SK-N-SH (cell line): ENCODE measurements at regions not wholly inside any gene's neighbourhood (a gene's known extent, or its start where the extent isn't known, plus 50 kb on each side); places are given as distances from the start of the nearest gene placed in this dataset.

ENCODE experiments used
- CTCF ChIA-PET: fragments of 300-600, 350-600 bp; formaldehyde crosslinking; extraction: SDS; loops from one replicate; lab custom pipeline; 2021; lab: Yijun Ruan, JAX
- POLR2A ChIA-PET: fragments of 350-600 bp; sonication (Branson Sonifier 250); formaldehyde crosslinking; extraction: SDS; loops from one replicate; lab custom pipeline; 2020; ENCODE audit warnings: antibody characterized with exemption, inconsistent platforms; lab: Yijun Ruan, JAX
- DNase-seq: peaks from one replicate; pipeline ENCODE4 v3.0.0; 2012
- H2AFZ ChIP-seq: fragments of 200-600 bp; sonication (generic); 2 replicates; pipeline ENCODE4 v1.8.1; 2016; ENCODE audit warnings: antibody characterized with exemption, mild to moderate bottlenecking, low read depth
- H3F3A ChIP-seq: fragments of 200-600 bp; sonication (generic); replicated peaks from 2 replicates; pipeline ENCODE3; 2016; ENCODE audit warnings: antibody characterized with exemption, mild to moderate bottlenecking; ENCODE audit not compliant: insufficient read depth
- H3K27ac ChIP-seq, 2 experiments: fragments of 200-500 bp in 1 of 2; fragments of 200-600 bp in 1 of 2; sonication (Bioruptor generic) in 1 of 2; sonication (generic), shearing (Covaris generic) in 1 of 2; 2 replicates each; pipeline versions ENCODE4 v1.5.1 to v1.6.1; 2014 to 2016; ENCODE audit warnings: low read depth in 2 of 2, inconsistent platforms in 1 of 2, low read length in 1 of 2, mild to moderate bottlenecking in 1 of 2, mixed read lengths in 1 of 2
- H3K27me3 ChIP-seq: fragments of 200-600 bp; sonication (generic), shearing (Covaris generic); 2 replicates; pipeline ENCODE4 v1.6.1; 2016; ENCODE audit warnings: mixed run types; ENCODE audit not compliant: insufficient read depth
- H3K36me3 ChIP-seq, 2 experiments: fragments of 200-500 bp in 1 of 2; fragments of 200-600 bp in 1 of 2; sonication (Bioruptor generic) in 1 of 2; sonication (generic) in 1 of 2; replicated peaks in 1 of 2; 2 replicates each; pipeline versions ENCODE3 to v1.5.1; 2014 to 2016; ENCODE audit warnings: low read length in 1 of 2, mild to moderate bottlenecking in 1 of 2; ENCODE audit not compliant: insufficient read depth in 2 of 2, control insufficient read depth in 1 of 2
- H3K4me1 ChIP-seq, 2 experiments: fragments of 200-500 bp in 1 of 2; fragments of 200-600 bp in 1 of 2; sonication (Bioruptor generic) in 1 of 2; sonication (generic), shearing (Covaris generic) in 1 of 2; 2 replicates each; pipeline versions ENCODE4 v1.5.1 to v1.6.1; 2014 to 2016; ENCODE audit warnings: low read depth in 1 of 2, low read length in 1 of 2, mixed run types in 1 of 2; ENCODE audit not compliant: insufficient read depth in 2 of 2, control insufficient read depth in 1 of 2
- H3K4me2 ChIP-seq: fragments of 200-600 bp; sonication (generic), shearing (Covaris generic); 2 replicates; pipeline ENCODE4 v1.6.1; 2017; ENCODE audit warnings: mixed run types
- H3K4me3 ChIP-seq, 2 experiments: fragments of 200-500 bp in 1 of 2; fragments of 200-600 bp in 1 of 2; sonication (Bioruptor generic) in 1 of 2; sonication (generic), shearing (Covaris generic) in 1 of 2; 2 replicates each; pipeline versions ENCODE4 v1.5.1 to v1.8.1; 2014 to 2016; ENCODE audit warnings: low read depth in 2 of 2, inconsistent platforms in 1 of 2, low read length in 1 of 2, mild to moderate bottlenecking in 1 of 2, mixed read lengths in 1 of 2, moderate library complexity in 1 of 2
- H3K79me2 ChIP-seq: fragments of 200-600 bp; sonication (generic); 2 replicates; pipeline ENCODE4 v1.8.1; 2017; ENCODE audit warnings: mild to moderate bottlenecking; ENCODE audit not compliant: insufficient read depth
- H3K9ac ChIP-seq: fragments of 200-600 bp; sonication (generic); 2 replicates; pipeline ENCODE4 v1.6.1; 2017; ENCODE audit warnings: mixed run types
- H3K9me2 ChIP-seq: fragments of 200-600 bp; sonication (generic); 2 replicates; pipeline ENCODE4 v1.6.1; 2017; ENCODE audit warnings: mixed run types
- H3K9me3 ChIP-seq: fragments of 200-600 bp; sonication (generic); 2 replicates; pipeline ENCODE4 v1.6.1; 2017; ENCODE audit warnings: mixed run types, mild to moderate bottlenecking, moderate library complexity
- H4K20me1 ChIP-seq: fragments of 200-600 bp; sonication (generic); 2 replicates; pipeline ENCODE4 v1.6.1; 2017; ENCODE audit warnings: mild to moderate bottlenecking, mixed run types; ENCODE audit not compliant: insufficient read depth
- CHD2 ChIP-seq: fragments of 150-350 bp; IDR thresholded peaks from 2 replicates; pipeline ENCODE4 v1.6.1; 2018; ENCODE audit warnings: low read length; ENCODE audit not compliant: partially characterized antibody
- CTCF ChIP-seq: fragments of 200-600 bp; sonication (generic); IDR thresholded peaks from 2 replicates; pipeline ENCODE4 v1.6.1; 2017; ENCODE audit warnings: antibody characterized with exemption, mild to moderate bottlenecking, moderate library complexity
- ELF1 ChIP-seq: IDR thresholded peaks from 2 replicates; pipeline ENCODE4 v1.4.0; 2012
- GABPA ChIP-seq: IDR thresholded peaks from 2 replicates; pipeline ENCODE4 v1.4.0; 2012; ENCODE audit warnings: low read depth, mild to moderate bottlenecking
- GATA2 ChIP-seq: sonication (generic); formaldehyde crosslinking; IDR thresholded peaks from 2 replicates; pipeline ENCODE4 v1.5.0; 2020; ENCODE audit warnings: mild to moderate bottlenecking, missing genetic modification reagents
- JUND ChIP-seq: IDR thresholded peaks from 2 replicates; pipeline ENCODE4 v1.4.0; 2012
- MEF2A ChIP-seq: IDR thresholded peaks from 2 replicates; pipeline ENCODE4 v1.4.0; 2012; ENCODE audit warnings: low read depth, borderline replicate concordance
- MXI1 ChIP-seq: IDR thresholded peaks from 2 replicates; pipeline ENCODE4 v1.6.1; 2012; ENCODE audit warnings: mild to moderate bottlenecking, low read depth, low read length, improper control_type of control experiment
- NFIC ChIP-seq: IDR thresholded peaks from 2 replicates; pipeline ENCODE4 v1.4.0; 2012; ENCODE audit warnings: borderline replicate concordance
- NRF1 ChIP-seq: IDR thresholded peaks from 2 replicates; pipeline ENCODE4 v1.6.1; 2012; ENCODE audit warnings: low read depth, mild to moderate bottlenecking, low read length
- PBX3 ChIP-seq: IDR thresholded peaks from 2 replicates; pipeline ENCODE4; 2012
- POLR2AphosphoS5 ChIP-seq: IDR thresholded peaks from 2 replicates; pipeline ENCODE4 v1.6.1; 2012; ENCODE audit warnings: low read depth, low read length
- RFX5 ChIP-seq: IDR thresholded peaks from 2 replicates; pipeline ENCODE4 v1.6.1; 2012; ENCODE audit warnings: mild to moderate bottlenecking, improper control_type of control experiment, low read length
- RXRA ChIP-seq: IDR thresholded peaks from 2 replicates; pipeline ENCODE4 v1.4.0; 2012; ENCODE audit warnings: low read depth, mild to moderate bottlenecking, borderline replicate concordance
- SIN3A ChIP-seq: IDR thresholded peaks from 2 replicates; pipeline ENCODE4 v1.6.1; 2012; ENCODE audit warnings: low read depth, mild to moderate bottlenecking, low read length, moderate library complexity, borderline replicate concordance
- SMC3 ChIP-seq: IDR thresholded peaks from 2 replicates; pipeline ENCODE4 v1.6.1; 2012; ENCODE audit warnings: low read depth, low read length, improper control_type of control experiment
- TAF1 ChIP-seq: IDR thresholded peaks from 2 replicates; pipeline ENCODE4 v1.6.1; 2012; ENCODE audit warnings: low read depth, mild to moderate bottlenecking, low read length, moderate library complexity, borderline replicate concordance
- TCF12 ChIP-seq: IDR thresholded peaks from 2 replicates; pipeline ENCODE4 v1.4.0; 2012
- TEAD4 ChIP-seq: IDR thresholded peaks from 2 replicates; pipeline ENCODE4 v1.4.0; 2012; ENCODE audit warnings: mild to moderate bottlenecking, borderline replicate concordance; ENCODE audit not compliant: insufficient read depth
- USF1 ChIP-seq: IDR thresholded peaks from 2 replicates; pipeline ENCODE4 v1.4.0; 2012; ENCODE audit warnings: low read depth, borderline replicate concordance
- YY1 ChIP-seq: IDR thresholded peaks from 2 replicates; pipeline ENCODE4 v1.4.0; 2012; ENCODE audit warnings: low read depth, mild to moderate bottlenecking
- WGBS: methylation state at CpG from one replicate; pipeline ENCODE4 v1.1.6; 2017; ENCODE audit warnings: low lambda C conversion rate; 5-methylcytosine and 5-hydroxymethylcytosine counted together
- TF ChIP-seq, protein P1 (sequence below): IDR thresholded peaks from 2 replicates; pipeline ENCODE4 v1.4.0; 2012; ENCODE audit warnings: low read depth
- TF ChIP-seq, protein P2 (sequence below): IDR thresholded peaks from 2 replicates; pipeline ENCODE4 v1.4.0; 2012; ENCODE audit warnings: low read depth, borderline replicate concordance

DNA sequence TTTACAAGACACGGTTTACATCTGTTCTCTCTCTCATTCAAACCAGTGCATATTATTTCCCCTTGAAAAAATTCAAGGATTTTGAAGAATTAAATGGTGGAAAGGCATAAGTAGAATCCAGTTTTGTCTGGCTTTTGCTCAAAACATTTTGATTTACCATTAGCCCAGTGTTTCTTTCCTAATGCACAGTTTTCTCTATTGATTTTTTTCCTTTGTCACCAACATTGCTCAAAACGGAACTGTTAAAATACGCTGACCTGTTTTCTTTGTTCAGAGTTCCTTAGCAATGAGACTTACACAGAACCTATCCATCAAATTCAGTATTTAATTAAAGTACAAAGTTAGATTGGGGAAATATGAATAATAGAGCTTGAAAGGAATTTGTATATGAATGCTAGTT, 162.4 kb downstream of the S1PR1 start:
- WGBS, result 51% methylated on average over 3 of the region's 3 CpGs
- H3K4me3 ChIP-seq, result no peak overlapping the region
- H3K9me2 ChIP-seq, result no peaks in the 10 kb centered on the region
- no peak overlapping the region for H2AFZ ChIP-seq
- no peak for DNase-seq
- no peaks in the 10 kb centered on the region for H3K36me3 ChIP-seq
- H3K4me1 ChIP-seq, result no peaks in the 10 kb centered on the region
- H3K79me2 ChIP-seq, result no peaks in the 10 kb centered on the region
- H3K27ac ChIP-seq, result no peak overlapping the region
- POLR2A ChIA-PET, result no interaction called here
- no peaks in the 10 kb centered on the region for H3K27me3 ChIP-seq
- no peaks in the 10 kb centered on the region for H3F3A ChIP-seq
- no peak overlapping the region for H3K4me2 ChIP-seq
- H3K9me3 ChIP-seq, result no peaks in the 10 kb centered on the region
- TF ChIP-seq PBX3, result no peak
- TF ChIP-seq, protein P1, sequence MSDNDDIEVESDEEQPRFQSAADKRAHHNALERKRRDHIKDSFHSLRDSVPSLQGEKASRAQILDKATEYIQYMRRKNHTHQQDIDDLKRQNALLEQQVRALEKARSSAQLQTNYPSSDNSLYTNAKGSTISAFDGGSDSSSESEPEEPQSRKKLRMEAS, result no peak
- no peak for TF ChIP-seq GATA2 (CRISPR knock-in tag)
- TF ChIP-seq ELF1, result no peak
- TF ChIP-seq TAF1, result no peak
- TF ChIP-seq USF1, result no peak
- TF ChIP-seq CHD2, result no peak
- TF ChIP-seq RFX5, result no peak
- no peak for TF ChIP-seq CTCF
- no peak for TF ChIP-seq JUND
- H3K9ac ChIP-seq, result no peak overlapping the region
- CTCF ChIA-PET, result interaction anchor here (0.9 kb wide), 1 partner anchor 41 kb away, joined by 3 read pairs; no protein-coding TSS in a partner anchor
- no peaks in the 10 kb centered on the region for H4K20me1 ChIP-seq

DNA sequence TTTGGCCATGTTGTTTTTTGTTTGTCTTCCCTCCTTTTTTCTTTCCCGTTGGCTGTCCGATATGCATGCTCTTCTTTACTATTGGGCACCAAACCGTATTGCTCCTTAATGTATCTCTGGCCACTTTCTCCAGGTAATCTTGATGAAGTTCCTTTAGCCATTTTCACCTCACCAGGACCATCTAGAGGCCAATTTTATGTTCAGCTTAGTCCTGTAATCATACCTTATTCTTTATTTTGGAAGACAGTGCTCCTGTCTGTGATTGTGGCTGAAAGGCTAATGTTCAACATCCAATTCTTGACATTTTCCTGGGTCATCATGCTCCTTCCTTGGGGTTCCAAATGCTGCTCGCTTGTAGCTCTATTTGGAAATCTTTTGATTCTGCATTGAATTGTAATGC, 169.5 kb downstream of the S1PR1 start:
- no peaks in the 10 kb centered on the region for H3K36me3 ChIP-seq
- no peak overlapping the region for H3K4me2 ChIP-seq
- peaks cover 0 to 14% of the 10 kb centered on the region in 2 experiments; a peak in 2 of 4 replicates for H3K4me1 ChIP-seq
- H2AFZ ChIP-seq, result no peak overlapping the region
- 57% methylated on average over 4 of the region's 4 CpGs for WGBS
- H3K27ac ChIP-seq, result no peak overlapping the region
- CTCF ChIA-PET, result interaction anchor here (0.7 to 1.4 kb wide), 2 partner anchors 11 to 333 kb away, joined by 3 read pairs; no protein-coding TSS in a partner anchor
- DNase-seq, result no peak
- H3K9me3 ChIP-seq, result no peaks in the 10 kb centered on the region
- H4K20me1 ChIP-seq, result no peaks in the 10 kb centered on the region
- POLR2A ChIA-PET, result no interaction called here
- no peak overlapping the region for H3K9ac ChIP-seq
- no peaks in the 10 kb centered on the region for H3K79me2 ChIP-seq
- H3K27me3 ChIP-seq, result no peaks in the 10 kb centered on the region
- H3F3A ChIP-seq, result no peaks in the 10 kb centered on the region
- H3K9me2 ChIP-seq, result no peaks in the 10 kb centered on the region
- H3K4me3 ChIP-seq, result no peak overlapping the region
- TF ChIP-seq NRF1 (no peak), SMC3 (no peak), TEAD4 (no peak), TCF12 (no peak), JUND (no peak), RFX5 (no peak), CHD2 (no peak), SIN3A (no peak), YY1 (no peak), MXI1 (no peak), USF1 (no peak), MEF2A (no peak), NFIC (no peak), RXRA (no peak), ELF1 (no peak), POLR2AphosphoS5 (no peak), GABPA (no peak)
- TF ChIP-seq, protein P1, result no peak
- TF ChIP-seq, protein P2, sequence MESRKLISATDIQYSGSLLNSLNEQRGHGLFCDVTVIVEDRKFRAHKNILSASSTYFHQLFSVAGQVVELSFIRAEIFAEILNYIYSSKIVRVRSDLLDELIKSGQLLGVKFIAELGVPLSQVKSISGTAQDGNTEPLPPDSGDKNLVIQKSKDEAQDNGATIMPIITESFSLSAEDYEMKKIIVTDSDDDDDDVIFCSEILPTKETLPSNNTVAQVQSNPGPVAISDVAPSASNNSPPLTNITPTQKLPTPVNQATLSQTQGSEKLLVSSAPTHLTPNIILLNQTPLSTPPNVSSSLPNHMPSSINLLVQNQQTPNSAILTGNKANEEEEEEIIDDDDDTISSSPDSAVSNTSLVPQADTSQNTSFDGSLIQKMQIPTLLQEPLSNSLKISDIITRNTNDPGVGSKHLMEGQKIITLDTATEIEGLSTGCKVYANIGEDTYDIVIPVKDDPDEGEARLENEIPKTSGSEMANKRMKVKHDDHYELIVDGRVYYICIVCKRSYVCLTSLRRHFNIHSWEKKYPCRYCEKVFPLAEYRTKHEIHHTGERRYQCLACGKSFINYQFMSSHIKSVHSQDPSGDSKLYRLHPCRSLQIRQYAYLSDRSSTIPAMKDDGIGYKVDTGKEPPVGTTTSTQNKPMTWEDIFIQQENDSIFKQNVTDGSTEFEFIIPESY, result no peak
